Neural cell (in vitro differentiated cells): ENCODE measurements at regions not wholly inside any gene's neighbourhood (a gene's known extent, or its start where the extent isn't known, plus 50 kb on each side); places are given as distances from the start of the nearest gene placed in this dataset.

Experiments
- EZH2 ChIP-seq: fragments of 200-600, 300-800 bp; shearing (Covaris generic), sonication (generic); IDR thresholded peaks from 2 replicates; pipeline ENCODE4 v1.6.1; 2014; ENCODE audit warnings: antibody characterized with exemption, low read length, borderline replicate concordance, mild to moderate bottlenecking; ENCODE audit not compliant: insufficient read depth, poor library complexity, severe bottlenecking
- TF ChIP-seq, protein P1 (sequence below): fragments of 450-650 bp; IDR thresholded peaks from 2 replicates; pipeline ENCODE4 v1.5.1; 2014; ENCODE audit warnings: antibody characterized with exemption, mild to moderate bottlenecking, moderate library complexity; ENCODE audit not compliant: poor library complexity, severe bottlenecking

DNA sequence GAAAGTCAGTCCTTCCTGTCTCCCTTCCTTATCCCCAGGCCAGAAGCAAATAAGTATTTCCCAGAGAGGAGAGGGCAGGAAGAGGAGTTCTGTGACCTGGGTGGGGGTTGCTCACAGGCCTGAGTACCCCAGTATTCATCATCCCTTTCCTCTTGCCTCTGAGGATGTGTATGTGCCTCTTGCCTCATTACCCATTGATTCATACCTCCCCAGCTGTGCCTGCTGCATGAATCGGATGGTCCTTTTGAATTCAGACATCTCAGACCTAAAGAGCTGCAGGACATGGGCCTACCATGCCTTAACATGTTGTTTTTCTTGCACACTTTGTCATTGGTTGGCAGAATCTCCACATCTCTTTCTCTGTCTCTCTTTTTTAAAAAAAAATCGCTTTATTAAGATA is 112.8 kb upstream of the SHB start:
- TF ChIP-seq, protein P1, sequence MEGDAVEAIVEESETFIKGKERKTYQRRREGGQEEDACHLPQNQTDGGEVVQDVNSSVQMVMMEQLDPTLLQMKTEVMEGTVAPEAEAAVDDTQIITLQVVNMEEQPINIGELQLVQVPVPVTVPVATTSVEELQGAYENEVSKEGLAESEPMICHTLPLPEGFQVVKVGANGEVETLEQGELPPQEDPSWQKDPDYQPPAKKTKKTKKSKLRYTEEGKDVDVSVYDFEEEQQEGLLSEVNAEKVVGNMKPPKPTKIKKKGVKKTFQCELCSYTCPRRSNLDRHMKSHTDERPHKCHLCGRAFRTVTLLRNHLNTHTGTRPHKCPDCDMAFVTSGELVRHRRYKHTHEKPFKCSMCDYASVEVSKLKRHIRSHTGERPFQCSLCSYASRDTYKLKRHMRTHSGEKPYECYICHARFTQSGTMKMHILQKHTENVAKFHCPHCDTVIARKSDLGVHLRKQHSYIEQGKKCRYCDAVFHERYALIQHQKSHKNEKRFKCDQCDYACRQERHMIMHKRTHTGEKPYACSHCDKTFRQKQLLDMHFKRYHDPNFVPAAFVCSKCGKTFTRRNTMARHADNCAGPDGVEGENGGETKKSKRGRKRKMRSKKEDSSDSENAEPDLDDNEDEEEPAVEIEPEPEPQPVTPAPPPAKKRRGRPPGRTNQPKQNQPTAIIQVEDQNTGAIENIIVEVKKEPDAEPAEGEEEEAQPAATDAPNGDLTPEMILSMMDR = no peak
- TF ChIP-seq EZH2 = no peak
